ENCODE measurements at regions not wholly inside any gene's neighbourhood (a gene's known extent, or its start where the extent isn't known, plus 50 kb on each side); places are given as distances from the start of the nearest gene placed in this dataset.

DNA sequence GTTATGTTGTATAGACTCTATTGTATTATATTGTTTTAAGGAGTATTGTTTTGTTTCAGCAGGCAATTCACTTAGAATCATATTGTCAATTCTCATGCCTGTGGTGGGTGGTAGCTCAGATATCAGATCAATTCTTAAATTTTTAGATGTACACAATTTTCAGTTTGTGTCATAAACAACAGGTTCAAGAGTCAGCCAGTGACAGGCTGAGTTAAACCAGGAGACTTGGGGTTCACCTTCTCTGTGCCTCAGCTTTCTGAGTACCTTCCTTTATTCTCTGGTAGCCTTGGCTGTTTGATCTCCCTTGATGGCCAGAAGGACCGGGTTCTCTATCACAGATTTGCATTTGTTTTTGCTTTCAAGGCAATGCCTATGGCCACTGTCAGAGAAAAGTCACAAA, 199.9 kb upstream of the KCNMB2 start:
- DNase-seq (no peak), FAIRE-seq (no peak), ATAC-seq (no peak)
- Histone ChIP-seq H3K4me1 (no peaks in the 10 kb centered on the region), H3K27ac (no peak overlapping the region), H3K9me3 (no peaks in the 10 kb centered on the region), H3K36me3 (no peaks in the 10 kb centered on the region), H3K27me3 (no peaks in the 10 kb centered on the region), H3K4me3 (no peak overlapping the region)
- intact Hi-C loops (cut with DNase I): no loop called here
- TF ChIP-seq, protein P1, sequence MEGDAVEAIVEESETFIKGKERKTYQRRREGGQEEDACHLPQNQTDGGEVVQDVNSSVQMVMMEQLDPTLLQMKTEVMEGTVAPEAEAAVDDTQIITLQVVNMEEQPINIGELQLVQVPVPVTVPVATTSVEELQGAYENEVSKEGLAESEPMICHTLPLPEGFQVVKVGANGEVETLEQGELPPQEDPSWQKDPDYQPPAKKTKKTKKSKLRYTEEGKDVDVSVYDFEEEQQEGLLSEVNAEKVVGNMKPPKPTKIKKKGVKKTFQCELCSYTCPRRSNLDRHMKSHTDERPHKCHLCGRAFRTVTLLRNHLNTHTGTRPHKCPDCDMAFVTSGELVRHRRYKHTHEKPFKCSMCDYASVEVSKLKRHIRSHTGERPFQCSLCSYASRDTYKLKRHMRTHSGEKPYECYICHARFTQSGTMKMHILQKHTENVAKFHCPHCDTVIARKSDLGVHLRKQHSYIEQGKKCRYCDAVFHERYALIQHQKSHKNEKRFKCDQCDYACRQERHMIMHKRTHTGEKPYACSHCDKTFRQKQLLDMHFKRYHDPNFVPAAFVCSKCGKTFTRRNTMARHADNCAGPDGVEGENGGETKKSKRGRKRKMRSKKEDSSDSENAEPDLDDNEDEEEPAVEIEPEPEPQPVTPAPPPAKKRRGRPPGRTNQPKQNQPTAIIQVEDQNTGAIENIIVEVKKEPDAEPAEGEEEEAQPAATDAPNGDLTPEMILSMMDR (IDR thresholded peaks at IDR 0.05): no peak
- WGBS, 2 donors: 78 to 95% methylated on average over 1 of the region's 1 CpG

DNA sequence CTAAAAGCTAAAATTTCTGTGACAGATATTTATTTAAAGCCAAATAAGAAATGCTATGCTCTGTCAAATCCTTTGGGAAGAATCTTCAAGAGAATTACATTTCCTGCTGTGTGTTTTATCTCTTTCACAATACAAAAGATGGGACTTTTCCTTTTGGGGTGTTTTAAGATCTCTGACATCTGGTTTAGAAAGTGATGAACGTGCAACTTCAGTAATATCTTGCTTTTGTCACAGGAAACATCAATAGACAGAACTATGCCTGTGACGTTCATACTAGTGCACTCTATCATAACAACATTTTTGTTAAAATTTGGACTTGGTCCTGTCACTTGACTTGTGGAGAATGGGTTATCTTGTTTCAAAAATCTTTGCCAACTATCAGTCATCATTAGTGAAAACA, 195.7 kb upstream of the KCNMB2 start:
- DNase-seq (no peak), ATAC-seq (no peak), FAIRE-seq (no peak)
- WGBS, 2 donors: 67 to 68% methylated on average over 2 of the region's 2 CpGs
- Histone ChIP-seq H3K27me3 (no peaks in the 10 kb centered on the region), H3K9me3 (no peaks in the 10 kb centered on the region), H3K36me3 (no peaks in the 10 kb centered on the region), H3K27ac (no peak overlapping the region), H3K4me1 (no peaks in the 10 kb centered on the region), H3K4me3 (no peak overlapping the region)
- TF ChIP-seq, protein P1 (IDR thresholded peaks at IDR 0.05): no peak
- intact Hi-C loops (cut with DNase I): no loop called here

DNA sequence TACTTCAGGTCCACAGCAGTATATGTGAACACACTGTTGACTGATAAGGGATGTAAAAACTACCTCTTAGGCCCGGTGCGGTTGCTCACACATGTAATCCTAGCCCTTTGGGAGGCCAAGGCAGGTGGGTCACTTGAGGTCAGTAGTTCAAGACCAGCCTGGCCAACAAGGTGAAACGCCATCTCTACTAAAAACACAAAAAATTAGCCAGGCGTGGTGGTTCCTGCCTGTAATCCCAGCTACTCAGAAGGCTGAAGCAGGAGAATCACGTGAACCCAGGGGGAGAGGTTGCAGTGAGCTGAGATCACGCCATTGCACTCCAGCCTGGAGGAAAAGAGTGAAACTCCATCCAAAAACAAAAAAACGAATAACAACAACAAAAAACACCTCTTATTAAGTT, 194.6 kb upstream of the KCNMB2 start:
- no peak overlapping the region for H3K4me3 ChIP-seq
- TF ChIP-seq, protein P1 (IDR thresholded peaks at IDR 0.05): no peak
- intact Hi-C loops (cut with DNase I): no loop called here
- no peak for DNase-seq
- no peak for FAIRE-seq
- 84 to 92% methylated on average over 7 of the region's 7 CpGs for WGBS, 2 donors
- H3K4me1 ChIP-seq: no peaks in the 10 kb centered on the region
- no peaks in the 10 kb centered on the region for H3K9me3 ChIP-seq
- H3K36me3 ChIP-seq: no peaks in the 10 kb centered on the region
- no peak overlapping the region for H3K27ac ChIP-seq
- H3K27me3 ChIP-seq: no peaks in the 10 kb centered on the region
- ATAC-seq: no peak

DNA sequence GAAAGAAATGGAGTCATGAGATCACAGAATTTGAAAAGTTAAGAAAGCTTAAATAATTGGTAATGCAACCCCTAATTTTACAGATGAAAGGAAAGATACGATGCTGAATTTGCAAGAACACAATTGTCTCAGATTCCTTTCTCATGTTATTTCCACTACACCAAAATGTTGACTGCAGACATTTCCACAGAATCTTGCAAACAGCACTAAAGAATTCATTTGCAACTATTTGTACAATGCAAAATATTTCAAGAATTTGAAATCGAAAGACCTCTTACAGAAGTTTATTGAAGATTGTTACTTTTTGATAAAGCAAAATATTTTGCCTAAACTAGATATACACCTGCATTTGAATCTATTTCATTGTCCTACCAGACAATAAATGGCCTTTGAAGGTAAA, 194.1 kb upstream of the KCNMB2 start:
- H3K4me3 ChIP-seq: no peak overlapping the region
- 65 to 72% methylated on average over 2 of the region's 2 CpGs for WGBS, 2 donors
- no peak for DNase-seq
- no peaks in the 10 kb centered on the region for H3K36me3 ChIP-seq
- no peak overlapping the region for H3K27ac ChIP-seq
- FAIRE-seq: no peak
- no peaks in the 10 kb centered on the region for H3K27me3 ChIP-seq
- no peaks in the 10 kb centered on the region for H3K4me1 ChIP-seq
- TF ChIP-seq, protein P1 (IDR thresholded peaks at IDR 0.05): no peak
- intact Hi-C loops (cut with DNase I): no loop called here
- no peak for ATAC-seq
- H3K9me3 ChIP-seq: no peaks in the 10 kb centered on the region

DNA sequence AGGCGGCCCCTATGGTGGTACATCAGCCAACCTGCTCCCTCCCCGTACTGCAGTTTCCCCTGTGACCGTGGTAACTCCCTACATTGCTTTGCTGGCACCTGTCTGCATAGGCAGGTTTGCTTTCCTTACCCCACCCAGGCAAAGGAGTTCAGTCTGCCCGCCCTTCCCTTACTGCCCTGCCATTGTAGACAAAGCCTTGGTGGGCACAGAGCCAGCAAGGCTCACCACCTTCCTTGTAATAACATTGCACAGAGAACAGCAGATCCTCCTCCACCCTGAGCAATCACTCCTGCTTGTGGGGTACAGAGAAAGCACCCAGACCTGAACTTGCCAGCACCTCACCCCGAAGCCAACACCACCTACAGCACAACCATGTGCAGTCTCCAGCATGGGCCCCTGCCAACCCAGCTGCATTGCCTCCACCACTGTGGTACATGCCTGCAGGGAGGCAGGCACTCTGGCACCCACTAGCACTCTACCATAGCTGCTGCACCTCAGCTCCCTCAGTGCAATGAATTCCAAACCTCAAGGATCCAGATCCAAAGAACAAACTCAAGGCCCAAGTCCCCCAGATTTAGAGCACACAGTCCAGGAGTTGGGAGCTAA, 192.7 kb upstream of the KCNMB2 start:
- ATAC-seq (peak in 1 of 4 donors; percentile 31), FAIRE-seq (no peak), DNase-seq (peak in 2 of 6 donors; percentile 53 to 55)
- Histone ChIP-seq H3K4me1 (no peaks in the 10 kb centered on the region), H3K36me3 (no peaks in the 10 kb centered on the region), H3K4me3 (no peak overlapping the region), H3K27me3 (no peaks in the 10 kb centered on the region), H3K9me3 (no peaks in the 10 kb centered on the region), H3K27ac (no peak overlapping the region)
- TF ChIP-seq, protein P1 (IDR thresholded peaks at IDR 0.05): no peak
- 95 to 97% methylated on average over 5 of the region's 5 CpGs for WGBS, 2 donors
- intact Hi-C loops (cut with DNase I): no loop called here

All from pancreas (tissue), 10 donors.